Liver (tissue), 7 donors: ENCODE measurements at regions not wholly inside any gene's neighbourhood (a gene's known extent, or its start where the extent isn't known, plus 50 kb on each side); places are given as distances from the start of the nearest gene placed in this dataset.
A peak's percentile ranks its signal among the peaks of the same experiment; 100 is the strongest.

Experiments used
- DNase-seq: peaks from one replicate; pipeline ENCODE4 v3.0.0-alpha.2; 2017; ENCODE audit warnings: low spot score
- H3K27ac ChIP-seq, 2 donors: one replicate each; pipeline ENCODE4 v1.7.0; 2013; ENCODE audit warnings: inconsistent platforms in 2 of 2, low read length in 2 of 2, control low read depth in 1 of 2, low read depth in 1 of 2, mild to moderate bottlenecking in 1 of 2
- H3K27me3 ChIP-seq, 4 donors: one replicate each; pipeline versions ENCODE4 v1.6.1 to v1.7.0; 2013; ENCODE audit warnings: low read length in 3 of 4, inconsistent platforms in 1 of 4, mild to moderate bottlenecking in 1 of 4, moderate library complexity in 1 of 4; ENCODE audit not compliant: control insufficient read depth in 4 of 4, insufficient read depth in 4 of 4
- H3K36me3 ChIP-seq, 4 donors: one replicate each; pipeline versions ENCODE4 v1.6.1 to v1.7.0; 2013; ENCODE audit warnings: low read length in 3 of 4, mild to moderate bottlenecking in 3 of 4, low read depth in 1 of 4, moderate library complexity in 1 of 4; ENCODE audit not compliant: control insufficient read depth in 4 of 4, insufficient read depth in 3 of 4
- H3K4me1 ChIP-seq, 4 donors: one replicate each; pipeline versions ENCODE4 v1.6.1 to v1.7.0; 2013; ENCODE audit warnings: low read length in 3 of 4, mild to moderate bottlenecking in 3 of 4, moderate library complexity in 1 of 4; ENCODE audit not compliant: control insufficient read depth in 4 of 4, insufficient read depth in 4 of 4
- H3K4me3 ChIP-seq, 3 donors: one replicate each; pipeline versions ENCODE4 v1.6.1 to v1.7.0; 2013; ENCODE audit warnings: low read length in 3 of 3, control low read depth in 1 of 3, low read depth in 1 of 3, mild to moderate bottlenecking in 1 of 3
- H3K9ac ChIP-seq, 2 donors: one replicate each; pipeline ENCODE4 v1.7.0; 2013; ENCODE audit warnings: low read length in 2 of 2, mild to moderate bottlenecking in 2 of 2, moderate library complexity in 2 of 2, control low read depth in 1 of 2, low read depth in 1 of 2
- H3K9me3 ChIP-seq, 4 donors: one replicate each; pipeline versions ENCODE4 v1.6.1 to v1.7.0; 2013; ENCODE audit warnings: low read length in 3 of 4; ENCODE audit not compliant: control insufficient read depth in 4 of 4
- EGR1 ChIP-seq, 2 donors: IDR thresholded peaks; 2 replicates each; pipeline ENCODE4 v1.6.1; 2016 to 2018; ENCODE audit warnings: antibody characterized with exemption in 2 of 2, low read depth in 2 of 2
- FOXA1 ChIP-seq: IDR thresholded peaks from 2 replicates; pipeline ENCODE4 v1.6.1; 2016; ENCODE audit warnings: antibody characterized with exemption
- FOXA2 ChIP-seq: IDR thresholded peaks from 2 replicates; pipeline ENCODE4 v1.6.1; 2016; ENCODE audit warnings: antibody characterized with exemption
- GABPA ChIP-seq, 2 donors: IDR thresholded peaks in 1 of 2; conservative IDR thresholded peaks in 1 of 2; 2 replicates each; pipeline ENCODE4 v1.6.1; 2016; ENCODE audit warnings: antibody characterized with exemption in 2 of 2, mild to moderate bottlenecking in 1 of 2, moderate library complexity in 1 of 2
- HNF4A ChIP-seq, 2 donors: conservative IDR thresholded peaks; 2 replicates each; pipeline ENCODE4 v1.6.1; 2016; ENCODE audit warnings: antibody characterized with exemption in 2 of 2, mild to moderate bottlenecking in 2 of 2
- HNF4G ChIP-seq: IDR thresholded peaks from 2 replicates; pipeline ENCODE4 v1.6.1; 2016; ENCODE audit warnings: antibody characterized with exemption
- JUND ChIP-seq, 2 donors: IDR thresholded peaks; 2 replicates each; pipeline ENCODE4 v1.6.1; 2016; ENCODE audit warnings: antibody characterized with exemption in 2 of 2
- NR2F2 ChIP-seq: IDR thresholded peaks from 2 replicates; pipeline ENCODE4 v1.6.1; 2016; ENCODE audit warnings: antibody characterized with exemption
- TAF1 ChIP-seq: conservative IDR thresholded peaks from 2 replicates; pipeline ENCODE4 v1.6.1; 2016; ENCODE audit warnings: antibody characterized with exemption, mild to moderate bottlenecking
- YY1 ChIP-seq: IDR thresholded peaks from 2 replicates; pipeline ENCODE4 v1.6.1; 2016; ENCODE audit warnings: antibody characterized with exemption, mild to moderate bottlenecking
- WGBS: extraction: QIAGEN DNeasy Blood & Tissue Kit; methylation state at CpG from one replicate; pipeline ENCODE4 v1.1.7; 2013; 5-methylcytosine and 5-hydroxymethylcytosine counted together
- TF ChIP-seq, protein P1 (sequence below): IDR thresholded peaks from 2 replicates; pipeline ENCODE4 v1.6.1; 2016; ENCODE audit warnings: antibody characterized with exemption, mild to moderate bottlenecking
- TF ChIP-seq, protein P2 (sequence below): IDR thresholded peaks from 2 replicates; pipeline ENCODE4 v1.6.1; 2016; ENCODE audit warnings: antibody characterized with exemption
- TF ChIP-seq, protein P3 (sequence below): IDR thresholded peaks from 2 replicates; pipeline ENCODE4 v1.6.1; 2016; ENCODE audit warnings: antibody characterized with exemption
- donor health status: healthy.
- donor health status: healthy.
- donor health status: healthy.
- donor health status: healthy.

GRCh38 chr17:69703751-69704150 lies 289.3 kb downstream of the MAP2K6 start:
- TF ChIP-seq YY1 (no peak), GABPA (IDR thresholded peaks at IDR 0.05 in 1 of 2, conservative IDR thresholded peaks at IDR 0.05 in 1 of 2) (no peak), TAF1 (no peak), NR2F2 (no peak), FOXA2 (no peak), JUND (IDR thresholded peaks at IDR 0.05) (no peak), EGR1 (IDR thresholded peaks at IDR 0.05; ENCODE audit: low read depth in 2 of 2) (no peak), FOXA1 (no peak), HNF4G (no peak)
- TF ChIP-seq, protein P1, sequence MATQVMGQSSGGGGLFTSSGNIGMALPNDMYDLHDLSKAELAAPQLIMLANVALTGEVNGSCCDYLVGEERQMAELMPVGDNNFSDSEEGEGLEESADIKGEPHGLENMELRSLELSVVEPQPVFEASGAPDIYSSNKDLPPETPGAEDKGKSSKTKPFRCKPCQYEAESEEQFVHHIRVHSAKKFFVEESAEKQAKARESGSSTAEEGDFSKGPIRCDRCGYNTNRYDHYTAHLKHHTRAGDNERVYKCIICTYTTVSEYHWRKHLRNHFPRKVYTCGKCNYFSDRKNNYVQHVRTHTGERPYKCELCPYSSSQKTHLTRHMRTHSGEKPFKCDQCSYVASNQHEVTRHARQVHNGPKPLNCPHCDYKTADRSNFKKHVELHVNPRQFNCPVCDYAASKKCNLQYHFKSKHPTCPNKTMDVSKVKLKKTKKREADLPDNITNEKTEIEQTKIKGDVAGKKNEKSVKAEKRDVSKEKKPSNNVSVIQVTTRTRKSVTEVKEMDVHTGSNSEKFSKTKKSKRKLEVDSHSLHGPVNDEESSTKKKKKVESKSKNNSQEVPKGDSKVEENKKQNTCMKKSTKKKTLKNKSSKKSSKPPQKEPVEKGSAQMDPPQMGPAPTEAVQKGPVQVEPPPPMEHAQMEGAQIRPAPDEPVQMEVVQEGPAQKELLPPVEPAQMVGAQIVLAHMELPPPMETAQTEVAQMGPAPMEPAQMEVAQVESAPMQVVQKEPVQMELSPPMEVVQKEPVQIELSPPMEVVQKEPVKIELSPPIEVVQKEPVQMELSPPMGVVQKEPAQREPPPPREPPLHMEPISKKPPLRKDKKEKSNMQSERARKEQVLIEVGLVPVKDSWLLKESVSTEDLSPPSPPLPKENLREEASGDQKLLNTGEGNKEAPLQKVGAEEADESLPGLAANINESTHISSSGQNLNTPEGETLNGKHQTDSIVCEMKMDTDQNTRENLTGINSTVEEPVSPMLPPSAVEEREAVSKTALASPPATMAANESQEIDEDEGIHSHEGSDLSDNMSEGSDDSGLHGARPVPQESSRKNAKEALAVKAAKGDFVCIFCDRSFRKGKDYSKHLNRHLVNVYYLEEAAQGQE = no peak
- no peak for DNase-seq
- H3K4me1 ChIP-seq = no peaks in the 10 kb centered on the region
- no peak overlapping the region for H3K9ac ChIP-seq
- no peak overlapping the region for H3K4me3 ChIP-seq
- no peaks in the 10 kb centered on the region for H3K27me3 ChIP-seq
- H3K9me3 ChIP-seq = no peaks in the 10 kb centered on the region
- H3K36me3 ChIP-seq = no peaks in the 10 kb centered on the region
- 78% methylated on average over 1 of the region's 1 CpG for WGBS
- H3K27ac ChIP-seq = no peak overlapping the region

GRCh38 chr17:69704935-69705334 lies 290.4 kb downstream of the MAP2K6 start:
- no peaks in the 10 kb centered on the region for H3K36me3 ChIP-seq
- no peak overlapping the region for H3K4me3 ChIP-seq
- no peaks in the 10 kb centered on the region for H3K4me1 ChIP-seq
- WGBS = 78% methylated on average over 1 of the region's 1 CpG
- no peak for DNase-seq
- no peak overlapping the region for H3K27ac ChIP-seq
- H3K9me3 ChIP-seq = no peaks in the 10 kb centered on the region
- no peak overlapping the region for H3K9ac ChIP-seq
- H3K27me3 ChIP-seq = no peaks in the 10 kb centered on the region
- TF ChIP-seq, protein P2, sequence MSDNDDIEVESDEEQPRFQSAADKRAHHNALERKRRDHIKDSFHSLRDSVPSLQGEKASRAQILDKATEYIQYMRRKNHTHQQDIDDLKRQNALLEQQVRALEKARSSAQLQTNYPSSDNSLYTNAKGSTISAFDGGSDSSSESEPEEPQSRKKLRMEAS = no peak
- TF ChIP-seq, protein P3, sequence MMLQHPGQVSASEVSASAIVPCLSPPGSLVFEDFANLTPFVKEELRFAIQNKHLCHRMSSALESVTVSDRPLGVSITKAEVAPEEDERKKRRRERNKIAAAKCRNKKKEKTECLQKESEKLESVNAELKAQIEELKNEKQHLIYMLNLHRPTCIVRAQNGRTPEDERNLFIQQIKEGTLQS = no peak
- TF ChIP-seq HNF4G (no peak), TAF1 (no peak), NR2F2 (no peak), GABPA (IDR thresholded peaks at IDR 0.05 in 1 of 2, conservative IDR thresholded peaks at IDR 0.05 in 1 of 2) (no peak)

DNA sequence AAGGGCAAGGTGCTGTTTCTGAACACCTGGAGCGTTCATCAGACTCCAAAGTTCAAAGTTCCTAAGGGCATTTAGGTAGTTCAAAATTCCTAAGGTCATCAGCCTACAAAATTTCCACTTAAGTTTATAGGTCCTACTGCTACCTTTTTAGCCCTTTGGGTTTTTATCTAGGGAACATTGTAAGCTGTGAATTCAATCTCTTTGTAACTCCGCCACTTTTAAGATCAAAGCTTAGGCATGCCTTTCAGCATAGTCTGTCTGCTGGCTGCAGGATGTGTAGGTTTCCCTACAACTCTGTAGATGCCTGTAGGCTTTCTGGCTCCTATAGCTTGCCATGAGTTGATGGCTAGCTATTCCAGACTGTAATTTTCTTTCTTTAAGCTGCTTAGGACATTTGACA lies 291.6 kb downstream of the MAP2K6 start:
- DNase-seq = no peak
- H3K27me3 ChIP-seq = no peaks in the 10 kb centered on the region
- no peaks in the 10 kb centered on the region for H3K4me1 ChIP-seq
- no peaks in the 10 kb centered on the region for H3K36me3 ChIP-seq
- no peak overlapping the region for H3K4me3 ChIP-seq
- H3K9ac ChIP-seq = no peak overlapping the region
- no peak overlapping the region for H3K27ac ChIP-seq
- TF ChIP-seq HNF4A (conservative IDR thresholded peaks at IDR 0.05) = peak in 1 of 2 donors; percentile 22
- no peak for TF ChIP-seq TAF1
- H3K9me3 ChIP-seq = no peaks in the 10 kb centered on the region
- WGBS = 62% methylated on average over 2 of the region's 2 CpGs
